GM21447 (cell line): ENCODE measurements at regions not wholly inside any gene's neighbourhood (a gene's known extent, or its start where the extent isn't known, plus 50 kb on each side); places are given as distances from the start of the nearest gene placed in this dataset.
A peak's percentile ranks its signal among the peaks of the same experiment; 100 is the strongest.
"Not testable (repeated sequence)": the region's sequence is repeated elsewhere in the genome, so short reads cannot be mapped to it uniquely, and the experiment has no call there.

Experiments
- ATAC-seq: cut with Tn5 transposase; IDR thresholded peaks from one replicate; pipeline ENCODE4 v1.9.1; 2021; ENCODE audit not compliant: unreplicated experiment

GRCh38 chrX:39487969-39488330 is 609.8 kb downstream of the BCOR start:
- ATAC-seq: no peak

GRCh38 chrX:39491548-39492297 is 606.0 kb downstream of the BCOR start:
- peak; percentile 76 for ATAC-seq

GRCh38 chrX:39492497-39493162 is 605.1 kb downstream of the BCOR start:
- peak; percentile 56 for ATAC-seq

GRCh38 chrX:39493168-39493567 is 604.6 kb downstream of the BCOR start:
- ATAC-seq: no peak

- not testable (repeated sequence) for ATAC-seq
Measured at GRCh38 chrX:39497117-39497516, 600.6 kb downstream of the BCOR start.

GRCh38 chrX:39497702-39498265 is 600.0 kb downstream of the BCOR start:
- ATAC-seq: no peak

GRCh38 chrX:39499996-39500395 is 597.8 kb downstream of the BCOR start:
- ATAC-seq: no peak

- ATAC-seq: no peak
Measured at GRCh38 chrX:39501822-39502221, 595.9 kb downstream of the BCOR start.

- ATAC-seq: no peak
Measured at GRCh38 chrX:39502486-39502885, 595.3 kb downstream of the BCOR start.

GRCh38 chrX:39504227-39504626 is 593.5 kb downstream of the BCOR start:
- no peak for ATAC-seq

GRCh38 chrX:39504850-39505259 is 592.9 kb downstream of the BCOR start:
- no peak for ATAC-seq

GRCh38 chrX:39506131-39506530 is 591.6 kb downstream of the BCOR start:
- ATAC-seq: no peak

- no peak for ATAC-seq
Measured at GRCh38 chrX:39507034-39507433, 590.7 kb downstream of the BCOR start.

- no peak for ATAC-seq
Measured at GRCh38 chrX:39507617-39508299, 590.0 kb downstream of the BCOR start.

GRCh38 chrX:39508300-39508692 is 589.5 kb downstream of the BCOR start:
- ATAC-seq: no peak

GRCh38 chrX:39509157-39509556 is 588.6 kb downstream of the BCOR start:
- ATAC-seq: no peak

- ATAC-seq: no peak
Measured at GRCh38 chrX:39513836-39514235, 583.9 kb downstream of the BCOR start.

- ATAC-seq: no peak
Measured at GRCh38 chrX:39514801-39515200, 583.0 kb downstream of the BCOR start.

- ATAC-seq: no peak
Measured at GRCh38 chrX:39516427-39516841, 581.3 kb downstream of the BCOR start.

GRCh38 chrX:39518476-39519029 is 579.2 kb downstream of the BCOR start:
- no peak for ATAC-seq

- no peak for ATAC-seq
Measured at GRCh38 chrX:39519030-39519488, 578.7 kb downstream of the BCOR start.
